Smooth muscle cell (in vitro differentiated cells): ENCODE measurements at regions not wholly inside any gene's neighbourhood (a gene's known extent, or its start where the extent isn't known, plus 50 kb on each side); places are given as distances from the start of the nearest gene placed in this dataset.

ENCODE experiments used
- DNase-seq: peaks from one replicate; lab custom pipeline; 2025; ENCODE audit not compliant: unreplicated experiment; lab: John Stamatoyannopoulos, UW
- H2AFZ ChIP-seq: fragments of 200-600 bp; sonication (generic); 2 replicates; pipeline ENCODE4 v1.6.0; 2016; ENCODE audit warnings: antibody characterized with exemption, low read depth, mild to moderate bottlenecking
- H3F3A ChIP-seq: fragments of 200-600 bp; sonication (generic); 2 replicates; pipeline ENCODE4 v1.6.0; 2017; ENCODE audit warnings: antibody characterized with exemption, low read depth
- H3K27ac ChIP-seq: fragments of 200-600 bp; sonication (generic); 2 replicates; pipeline ENCODE4 v1.5.1; 2016; ENCODE audit warnings: low read depth, mild to moderate bottlenecking
- H3K27me3 ChIP-seq: fragments of 200-600 bp; sonication (generic); 2 replicates; pipeline ENCODE4 v1.6.1; 2016; ENCODE audit warnings: low read depth, mild to moderate bottlenecking
- H3K36me3 ChIP-seq: fragments of 200-600 bp; sonication (generic); 2 replicates; pipeline ENCODE4 v1.5.1; 2016; ENCODE audit warnings: low read depth
- H3K4me1 ChIP-seq: fragments of 200-600 bp; sonication (generic); 2 replicates; pipeline ENCODE4 v1.5.1; 2016; ENCODE audit warnings: low read depth
- H3K4me2 ChIP-seq: fragments of 200-600 bp; sonication (generic); 2 replicates; pipeline ENCODE4 v1.6.0; 2016; ENCODE audit warnings: mild to moderate bottlenecking
- H3K4me3 ChIP-seq: fragments of 200-600 bp; sonication (generic); 2 replicates; pipeline ENCODE4 v1.5.1; 2016; ENCODE audit warnings: mild to moderate bottlenecking
- H3K79me2 ChIP-seq: fragments of 200-600 bp; sonication (generic); 2 replicates; pipeline ENCODE4 v1.6.0; 2016; ENCODE audit warnings: low read depth, mild to moderate bottlenecking
- H3K9ac ChIP-seq: fragments of 200-600 bp; sonication (generic); 2 replicates; pipeline ENCODE4 v1.6.0; 2016; ENCODE audit warnings: low read depth
- H3K9me3 ChIP-seq: fragments of 200-600 bp; sonication (generic); replicated peaks from 2 replicates; pipeline ENCODE4 v1.5.1; 2016; ENCODE audit warnings: low read depth
- H4K20me1 ChIP-seq: fragments of 200-600 bp; sonication (generic); 2 replicates; pipeline ENCODE4 v1.6.0; 2016; ENCODE audit warnings: low read depth
- WGBS: methylation state at CpG from one replicate; pipeline ENCODE4 v1.1.7; 2016; ENCODE audit warnings: low lambda C conversion rate; 5-methylcytosine and 5-hydroxymethylcytosine counted together
- TF ChIP-seq, protein P1 (sequence below): fragments of 200-600 bp; sonication (generic); IDR thresholded peaks from 2 replicates; pipeline ENCODE4 v1.5.1; 2017; ENCODE audit warnings: borderline replicate concordance, mild to moderate bottlenecking, antibody characterized with exemption; ENCODE audit not compliant: insufficient read depth, poor library complexity, severe bottlenecking

DNA sequence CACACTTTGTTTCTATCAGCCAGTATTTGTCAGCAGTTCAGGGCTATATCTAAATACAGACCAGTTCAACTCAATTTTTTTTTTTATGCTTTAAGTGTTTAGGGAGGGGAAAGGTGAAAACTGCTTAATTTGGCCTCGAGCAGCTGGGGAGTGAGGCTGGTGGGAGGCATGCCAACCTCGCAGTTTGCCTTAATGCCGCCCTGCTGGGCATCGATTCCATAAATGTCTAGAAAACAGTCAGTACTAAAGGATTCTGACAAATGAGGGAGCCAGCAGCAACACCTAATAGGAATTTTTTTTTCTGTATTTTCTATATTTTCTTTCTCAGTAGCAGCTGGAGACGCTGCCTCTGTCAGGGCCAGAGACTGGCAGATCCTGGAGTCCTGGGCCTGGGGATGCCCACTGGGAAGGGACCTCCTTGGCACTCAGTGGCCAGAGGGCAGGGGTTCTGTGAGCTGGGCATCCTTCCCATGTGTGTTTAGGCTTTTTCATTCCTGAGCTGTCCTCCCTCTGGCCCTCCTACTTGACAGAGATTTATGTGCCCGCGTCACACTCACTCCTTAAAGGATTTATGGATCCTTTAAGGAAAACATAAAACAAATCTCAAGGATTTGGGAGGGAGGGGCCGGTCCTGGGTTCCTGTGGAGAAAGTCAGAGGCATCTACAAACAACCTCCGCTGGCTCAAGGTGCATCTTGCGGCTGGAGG is 117.8 kb downstream of the WNT5A start:
- TF ChIP-seq, protein P1, sequence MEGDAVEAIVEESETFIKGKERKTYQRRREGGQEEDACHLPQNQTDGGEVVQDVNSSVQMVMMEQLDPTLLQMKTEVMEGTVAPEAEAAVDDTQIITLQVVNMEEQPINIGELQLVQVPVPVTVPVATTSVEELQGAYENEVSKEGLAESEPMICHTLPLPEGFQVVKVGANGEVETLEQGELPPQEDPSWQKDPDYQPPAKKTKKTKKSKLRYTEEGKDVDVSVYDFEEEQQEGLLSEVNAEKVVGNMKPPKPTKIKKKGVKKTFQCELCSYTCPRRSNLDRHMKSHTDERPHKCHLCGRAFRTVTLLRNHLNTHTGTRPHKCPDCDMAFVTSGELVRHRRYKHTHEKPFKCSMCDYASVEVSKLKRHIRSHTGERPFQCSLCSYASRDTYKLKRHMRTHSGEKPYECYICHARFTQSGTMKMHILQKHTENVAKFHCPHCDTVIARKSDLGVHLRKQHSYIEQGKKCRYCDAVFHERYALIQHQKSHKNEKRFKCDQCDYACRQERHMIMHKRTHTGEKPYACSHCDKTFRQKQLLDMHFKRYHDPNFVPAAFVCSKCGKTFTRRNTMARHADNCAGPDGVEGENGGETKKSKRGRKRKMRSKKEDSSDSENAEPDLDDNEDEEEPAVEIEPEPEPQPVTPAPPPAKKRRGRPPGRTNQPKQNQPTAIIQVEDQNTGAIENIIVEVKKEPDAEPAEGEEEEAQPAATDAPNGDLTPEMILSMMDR, result no peak
- H3F3A ChIP-seq, result no peaks in the 10 kb centered on the region
- WGBS, result 82% methylated on average over 10 of the region's 10 CpGs

DNA sequence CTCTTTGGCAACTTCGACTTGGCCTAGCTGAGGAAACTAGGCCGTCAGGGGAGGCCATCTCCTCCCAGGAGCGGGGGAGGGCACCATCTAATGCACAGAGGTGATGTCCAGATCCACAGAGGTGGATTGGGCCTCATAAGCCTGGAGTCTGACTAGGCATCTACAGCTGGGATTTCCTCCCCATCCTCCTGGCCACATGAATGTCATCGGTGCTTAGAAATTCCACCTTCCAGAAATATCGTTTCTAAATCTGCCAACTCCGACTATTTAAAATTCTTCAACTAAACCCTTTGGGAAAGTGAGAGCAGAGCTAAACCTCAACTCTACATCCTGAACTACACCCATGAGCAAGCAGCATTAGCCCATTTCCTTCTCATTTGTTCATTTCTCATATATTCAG is 118.7 kb downstream of the WNT5A start:
- 84% methylated on average over 6 of the region's 6 CpGs for WGBS
- no peaks in the 10 kb centered on the region for H3K27me3 ChIP-seq

More for the DNA sequence above, 117.8 kb downstream of the WNT5A start:
- Histone ChIP-seq H3K4me1 (no peaks in the 10 kb centered on the region), H3K4me2 (no peak overlapping the region), H3K36me3 (no peaks in the 10 kb centered on the region), H3K79me2 (no peaks in the 10 kb centered on the region), H3K27me3 (no peaks in the 10 kb centered on the region), H3K9ac (no peak overlapping the region), H3K27ac (no peak overlapping the region), H3K9me3 (no peaks in the 10 kb centered on the region), H4K20me1 (no peaks in the 10 kb centered on the region), H3K4me3 (no peak overlapping the region), H2AFZ (no peak overlapping the region)
- DNase-seq, result no peak

DNA sequence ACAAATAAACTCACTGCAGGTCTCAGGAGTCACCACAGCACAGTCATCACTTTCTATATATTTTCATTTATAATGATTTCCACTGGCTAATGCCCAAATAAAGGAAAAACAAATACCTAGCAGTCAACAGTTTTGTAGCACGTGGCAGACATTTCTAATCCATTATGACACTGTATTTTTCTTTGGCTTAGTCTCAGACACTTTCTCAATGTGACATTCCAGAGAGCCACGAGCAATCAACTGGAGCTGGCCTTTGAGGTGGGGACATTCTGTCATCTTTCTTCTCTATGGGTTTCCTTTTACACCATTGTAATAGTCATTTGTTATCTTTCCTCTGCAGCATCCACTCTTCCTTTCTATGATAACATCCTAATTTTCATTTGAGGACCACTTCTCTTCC is 119.7 kb downstream of the WNT5A start:
- Histone ChIP-seq H3K9me3 (no peaks in the 10 kb centered on the region), H3K4me3 (no peak overlapping the region), H3K79me2 (no peaks in the 10 kb centered on the region), H3K27ac (no peak overlapping the region), H4K20me1 (no peaks in the 10 kb centered on the region), H3K4me1 (no peaks in the 10 kb centered on the region), H3K27me3 (no peaks in the 10 kb centered on the region), H3F3A (peaks cover 8% of the 10 kb centered on the region), H3K36me3 (no peaks in the 10 kb centered on the region), H3K9ac (no peak overlapping the region), H2AFZ (no peak overlapping the region), H3K4me2 (no peak overlapping the region)
- DNase-seq, result no peak
- 59% methylated on average over 2 of the region's 2 CpGs for WGBS
- TF ChIP-seq, protein P1, result no peak

More for the DNA sequence above, 118.7 kb downstream of the WNT5A start:
- TF ChIP-seq, protein P1, result no peak
- Histone ChIP-seq H3K36me3 (no peaks in the 10 kb centered on the region), H3K79me2 (no peaks in the 10 kb centered on the region), H3K27ac (no peak overlapping the region), H3F3A (no peaks in the 10 kb centered on the region), H3K9ac (no peak overlapping the region), H3K9me3 (no peaks in the 10 kb centered on the region), H3K4me2 (no peak overlapping the region), H4K20me1 (no peaks in the 10 kb centered on the region), H3K4me3 (no peak overlapping the region), H2AFZ (no peak overlapping the region), H3K4me1 (no peaks in the 10 kb centered on the region)
- no peak for DNase-seq

DNA sequence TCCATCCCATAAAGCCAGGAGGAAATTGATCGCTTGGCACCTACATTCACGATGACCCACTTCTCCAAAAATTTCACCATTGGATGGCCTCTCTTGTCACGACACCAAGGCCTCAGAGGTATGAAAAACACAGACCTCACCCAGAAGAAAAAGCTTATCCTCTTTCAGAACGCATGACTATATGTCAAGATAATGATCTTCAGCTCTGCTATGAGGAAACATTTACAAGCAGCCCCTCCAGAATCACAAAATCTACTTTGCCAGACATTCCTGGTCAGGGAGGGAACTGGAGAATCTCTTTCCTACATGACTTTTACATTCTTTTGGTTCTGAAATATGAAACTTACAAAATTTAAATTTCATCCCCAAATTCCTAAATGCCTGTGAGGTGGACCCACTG is 122.7 kb downstream of the WNT5A start:
- no peaks in the 10 kb centered on the region for H3K27me3 ChIP-seq
- WGBS, result 64% methylated on average over 4 of the region's 4 CpGs
- no peak overlapping the region for H2AFZ ChIP-seq
- H4K20me1 ChIP-seq, result no peaks in the 10 kb centered on the region
- H3K79me2 ChIP-seq, result no peaks in the 10 kb centered on the region
- peaks cover 9% of the 10 kb centered on the region for H3F3A ChIP-seq
- H3K9ac ChIP-seq, result no peak overlapping the region
- no peak for DNase-seq
- no peaks in the 10 kb centered on the region for H3K36me3 ChIP-seq
- no peaks in the 10 kb centered on the region for H3K4me1 ChIP-seq
- H3K27ac ChIP-seq, result peak overlapping the region; percentile 33
- TF ChIP-seq, protein P1, result no peak
- no peak overlapping the region for H3K4me2 ChIP-seq
- H3K4me3 ChIP-seq, result no peak overlapping the region
- H3K9me3 ChIP-seq, result no peaks in the 10 kb centered on the region
